Astrocyte (in vitro differentiated cells and primary cell): ENCODE measurements at regions not wholly inside any gene's neighbourhood (a gene's known extent, or its start where the extent isn't known, plus 50 kb on each side); places are given as distances from the start of the nearest gene placed in this dataset.

Experiments
- DNase-seq: peaks from one replicate; pipeline ENCODE4 v3.0.0-alpha.2; 2010; ENCODE audit warnings: low read depth
- FAIRE-seq: peaks from 2 replicates; lab custom pipeline; 2011; peaks lifted over from hg19 to GRCh38; lab: Jason Lieb, UNC
- H2AFZ ChIP-seq: 2 replicates; pipeline ENCODE4 v1.6.0; 2012; ENCODE audit warnings: low read depth, low read length, inconsistent platforms
- H3K27ac ChIP-seq: 2 replicates; pipeline ENCODE4 v1.5.1; 2011; ENCODE audit warnings: low read depth, low read length, inconsistent platforms
- H3K27me3 ChIP-seq: 2 replicates; pipeline ENCODE4 v1.6.0; 2011; ENCODE audit warnings: low read length, inconsistent platforms; ENCODE audit not compliant: insufficient read depth
- H3K36me3 ChIP-seq: 2 replicates; pipeline ENCODE4 v1.5.1; 2011; ENCODE audit warnings: low read length, inconsistent platforms; ENCODE audit not compliant: insufficient read depth
- H3K4me1 ChIP-seq: 2 replicates; pipeline ENCODE4 v1.5.1; 2011; ENCODE audit warnings: low read length, inconsistent platforms; ENCODE audit not compliant: insufficient read depth
- H3K4me2 ChIP-seq: 2 replicates; pipeline ENCODE4 v1.6.0; 2012; ENCODE audit warnings: low read length, inconsistent platforms
- H3K4me3 ChIP-seq: 2 replicates; pipeline ENCODE4 v1.5.1; 2011; ENCODE audit warnings: low read depth, mild to moderate bottlenecking, low read length, inconsistent platforms; ENCODE audit not compliant: insufficient read depth
- H3K79me2 ChIP-seq: 2 replicates; pipeline ENCODE4 v1.6.0; 2012; ENCODE audit warnings: mild to moderate bottlenecking, low read length, inconsistent platforms; ENCODE audit not compliant: insufficient read depth
- H3K9ac ChIP-seq: 2 replicates; pipeline ENCODE4 v1.6.0; 2012; ENCODE audit warnings: mild to moderate bottlenecking, low read length, inconsistent platforms
- H3K9me3 ChIP-seq: 2 replicates; pipeline ENCODE4 v1.5.1; 2012; ENCODE audit warnings: low read depth, mild to moderate bottlenecking, low read length, inconsistent platforms; ENCODE audit not compliant: insufficient read depth
- H4K20me1 ChIP-seq: 2 replicates; pipeline ENCODE4 v1.6.0; 2012; ENCODE audit warnings: low read length, inconsistent platforms; ENCODE audit not compliant: insufficient read depth
- H3K27ac Mint-ChIP-seq: one replicate; pipeline ENCODE4 v1.8.0; 2021; ENCODE audit warnings: mild to moderate bottlenecking, mixed read lengths; ENCODE audit not compliant: unreplicated experiment
- H3K27me3 Mint-ChIP-seq: one replicate; pipeline ENCODE4 v1.8.0; 2021; ENCODE audit warnings: low read depth, mixed read lengths; ENCODE audit not compliant: unreplicated experiment
- H3K36me3 Mint-ChIP-seq: one replicate; pipeline ENCODE4 v1.8.0; 2021; ENCODE audit warnings: low read depth, mixed read lengths; ENCODE audit not compliant: unreplicated experiment
- H3K4me1 Mint-ChIP-seq: one replicate; pipeline ENCODE4 v1.8.0; 2021; ENCODE audit warnings: low read depth, mixed read lengths; ENCODE audit not compliant: unreplicated experiment
- H3K4me3 Mint-ChIP-seq: one replicate; pipeline ENCODE4 v1.8.0; 2021; ENCODE audit warnings: mild to moderate bottlenecking, moderate library complexity, mixed read lengths; ENCODE audit not compliant: unreplicated experiment
- H3K9me3 Mint-ChIP-seq: one replicate; pipeline ENCODE4 v1.8.0; 2021; ENCODE audit warnings: mild to moderate bottlenecking, mixed read lengths; ENCODE audit not compliant: unreplicated experiment
- EZH2 ChIP-seq: IDR thresholded peaks from 2 replicates; pipeline ENCODE4 v1.6.1; 2012; ENCODE audit warnings: mild to moderate bottlenecking, low read length, inconsistent platforms; ENCODE audit not compliant: insufficient read depth
- TF ChIP-seq, protein P1 (sequence below): IDR thresholded peaks from 2 replicates; pipeline ENCODE4 v1.5.1; 2011; ENCODE audit warnings: low read depth, mild to moderate bottlenecking, inconsistent platforms, low read length, moderate library complexity; ENCODE audit not compliant: insufficient read depth

- no peaks in the 10 kb centered on the region for H3K9me3 ChIP-seq
- Mint-ChIP-seq H3K4me1 (no peaks in the 10 kb centered on the region), H3K4me3 (no peak overlapping the region), H3K36me3 (peaks cover 2% of the 10 kb centered on the region), H3K9me3 (peaks cover 2% of the 10 kb centered on the region), H3K27me3 (no peaks in the 10 kb centered on the region), H3K27ac (no peak overlapping the region)
- H3K4me3 ChIP-seq: no peak overlapping the region
- TF ChIP-seq, protein P1, sequence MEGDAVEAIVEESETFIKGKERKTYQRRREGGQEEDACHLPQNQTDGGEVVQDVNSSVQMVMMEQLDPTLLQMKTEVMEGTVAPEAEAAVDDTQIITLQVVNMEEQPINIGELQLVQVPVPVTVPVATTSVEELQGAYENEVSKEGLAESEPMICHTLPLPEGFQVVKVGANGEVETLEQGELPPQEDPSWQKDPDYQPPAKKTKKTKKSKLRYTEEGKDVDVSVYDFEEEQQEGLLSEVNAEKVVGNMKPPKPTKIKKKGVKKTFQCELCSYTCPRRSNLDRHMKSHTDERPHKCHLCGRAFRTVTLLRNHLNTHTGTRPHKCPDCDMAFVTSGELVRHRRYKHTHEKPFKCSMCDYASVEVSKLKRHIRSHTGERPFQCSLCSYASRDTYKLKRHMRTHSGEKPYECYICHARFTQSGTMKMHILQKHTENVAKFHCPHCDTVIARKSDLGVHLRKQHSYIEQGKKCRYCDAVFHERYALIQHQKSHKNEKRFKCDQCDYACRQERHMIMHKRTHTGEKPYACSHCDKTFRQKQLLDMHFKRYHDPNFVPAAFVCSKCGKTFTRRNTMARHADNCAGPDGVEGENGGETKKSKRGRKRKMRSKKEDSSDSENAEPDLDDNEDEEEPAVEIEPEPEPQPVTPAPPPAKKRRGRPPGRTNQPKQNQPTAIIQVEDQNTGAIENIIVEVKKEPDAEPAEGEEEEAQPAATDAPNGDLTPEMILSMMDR: no peak
- no peak for TF ChIP-seq EZH2
- no peak overlapping the region for H3K4me2 ChIP-seq
- no peaks in the 10 kb centered on the region for H3K36me3 ChIP-seq
- no peak overlapping the region for H3K9ac ChIP-seq
- DNase-seq (no peak), FAIRE-seq (no peak)
- H3K27me3 ChIP-seq: no peaks in the 10 kb centered on the region
- no peaks in the 10 kb centered on the region for H3K79me2 ChIP-seq
- H3K27ac ChIP-seq: no peak overlapping the region
- no peak overlapping the region for H2AFZ ChIP-seq
- no peaks in the 10 kb centered on the region for H3K4me1 ChIP-seq
- H4K20me1 ChIP-seq: no peaks in the 10 kb centered on the region
These were observed 291.4 kb downstream of the DNAJB9 start for GRCh38 chr7:108861071-108861470.

DNA sequence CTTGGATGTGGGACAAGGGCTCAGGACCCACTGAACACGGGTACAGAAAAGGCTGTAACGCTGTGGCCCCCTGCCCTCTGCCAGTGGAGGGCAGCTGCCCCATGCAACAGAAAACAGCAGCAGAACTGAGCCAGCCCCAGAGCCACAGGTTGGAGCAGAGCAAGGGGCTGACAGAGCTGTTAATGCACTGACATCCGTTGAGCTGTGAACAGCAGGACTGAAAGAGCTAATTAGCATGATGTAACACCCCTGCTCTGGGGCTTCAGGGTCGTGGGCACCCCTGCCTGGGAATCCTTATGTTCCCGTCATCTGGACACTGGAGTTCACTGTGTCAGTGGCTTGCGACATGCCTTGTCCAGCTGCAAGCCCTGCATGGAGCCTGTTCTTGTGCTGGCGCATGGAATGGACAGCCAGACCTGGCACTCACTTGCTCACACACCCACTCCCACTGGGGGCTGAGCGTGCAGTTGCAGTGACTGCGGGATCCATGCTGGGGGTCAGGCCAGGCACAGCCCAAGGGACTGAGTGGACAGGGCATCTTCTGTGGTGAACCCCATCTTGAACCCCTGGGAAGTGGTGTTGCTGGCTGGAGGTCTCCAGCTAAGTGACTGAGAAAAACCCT lies 293.7 kb downstream of the DNAJB9 start:
- FAIRE-seq (no peak), DNase-seq (no peak)
- Histone ChIP-seq H3K79me2 (no peaks in the 10 kb centered on the region), H3K4me1 (no peaks in the 10 kb centered on the region), H3K9me3 (no peaks in the 10 kb centered on the region), H3K4me2 (no peak overlapping the region), H3K36me3 (no peaks in the 10 kb centered on the region), H3K27ac (no peak overlapping the region), H3K9ac (no peak overlapping the region), H2AFZ (no peak overlapping the region), H4K20me1 (no peaks in the 10 kb centered on the region), H3K4me3 (no peak overlapping the region), H3K27me3 (no peaks in the 10 kb centered on the region)
- no peaks in the 10 kb centered on the region for H3K4me1 Mint-ChIP-seq
- no peak overlapping the region for H3K4me3 Mint-ChIP-seq
- no peak overlapping the region for H3K27ac Mint-ChIP-seq
- H3K9me3 Mint-ChIP-seq: peaks cover 2% of the 10 kb centered on the region
- TF ChIP-seq, protein P1: no peak
- TF ChIP-seq EZH2: no peak
- no peaks in the 10 kb centered on the region for H3K27me3 Mint-ChIP-seq
- H3K36me3 Mint-ChIP-seq: peaks cover 2% of the 10 kb centered on the region

DNA sequence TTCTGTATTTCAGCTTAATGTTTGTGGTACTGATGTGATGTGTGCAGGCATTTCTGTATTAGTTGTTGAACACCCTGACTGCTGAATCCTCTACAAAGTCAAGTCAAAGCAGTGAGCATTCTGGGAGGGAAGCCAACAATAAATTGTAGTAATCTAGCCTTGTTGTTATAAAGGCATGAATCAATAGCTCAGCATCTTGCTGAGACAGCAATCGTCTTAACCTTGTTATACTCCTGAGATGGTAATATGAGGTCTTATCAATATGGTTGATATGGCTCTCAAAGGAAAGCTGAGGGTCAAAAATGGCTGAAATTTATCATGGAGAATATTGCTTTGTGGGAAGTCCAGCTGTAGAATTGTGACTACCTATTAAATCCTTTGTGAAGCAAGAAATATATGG lies 299.4 kb downstream of the DNAJB9 start:
- Histone ChIP-seq H2AFZ (no peak overlapping the region), H4K20me1 (no peaks in the 10 kb centered on the region), H3K9me3 (no peaks in the 10 kb centered on the region), H3K4me2 (no peak overlapping the region), H3K9ac (no peak overlapping the region), H3K4me3 (no peak overlapping the region), H3K79me2 (no peaks in the 10 kb centered on the region), H3K27me3 (no peaks in the 10 kb centered on the region), H3K36me3 (no peaks in the 10 kb centered on the region), H3K4me1 (no peaks in the 10 kb centered on the region), H3K27ac (no peak overlapping the region)
- Mint-ChIP-seq H3K27ac (no peak overlapping the region), H3K4me3 (no peak overlapping the region), H3K36me3 (no peaks in the 10 kb centered on the region), H3K27me3 (no peaks in the 10 kb centered on the region), H3K4me1 (no peaks in the 10 kb centered on the region), H3K9me3 (peaks cover 3% of the 10 kb centered on the region)
- DNase-seq (no peak), FAIRE-seq (no peak)
- TF ChIP-seq, protein P1: no peak
- TF ChIP-seq EZH2: no peak
